ENCODE measurements at regions not wholly inside any gene's neighbourhood (a gene's known extent, or its start where the extent isn't known, plus 50 kb on each side); places are given as distances from the start of the nearest gene placed in this dataset.

DNA sequence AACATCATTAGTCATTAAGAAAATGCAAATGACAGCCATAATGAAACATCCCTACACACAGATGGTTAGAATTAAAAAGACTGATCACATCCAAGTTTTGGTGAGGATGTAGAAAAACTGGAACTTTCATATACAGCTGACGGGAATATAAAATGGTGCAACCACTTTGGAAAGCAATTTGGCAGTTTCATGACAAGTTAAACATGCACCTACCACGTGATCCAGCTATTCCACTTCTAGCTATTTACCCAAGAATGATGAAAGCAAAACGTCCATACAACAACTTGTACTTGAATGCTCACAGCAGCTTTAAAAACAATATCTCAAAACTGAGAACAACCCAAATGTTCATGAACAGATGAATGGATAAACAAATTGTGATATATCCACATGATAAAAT, 77.9 kb upstream of the AVPR1A start:
- ATAC-seq: no peak
- Histone ChIP-seq H3K9me3 (ENCODE audit: low read length) (no peaks in the 10 kb centered on the region), H2AFZ (ENCODE audit: low read length) (no peak overlapping the region), H3K9ac (ENCODE audit: insufficient read depth, low read depth, low read length) (no peak overlapping the region), H3K79me2 (ENCODE audit: insufficient read depth, low read length) (no peaks in the 10 kb centered on the region), H3K27me3 (ENCODE audit: control insufficient read depth in 1 of 2, insufficient read depth in 2 of 2, low read length in 2 of 2) (0 out of 5 replicates have a peak, but pooled peaks cover 0 to 3% of the 10 kb centered on the region in 2 experiments), H3K4me2 (ENCODE audit: low read depth, low read length) (no peak overlapping the region), H3K4me1 (ENCODE audit: insufficient read depth, low read length) (no peaks in the 10 kb centered on the region), H3K4me3 (replicated peaks in 1 of 3; ENCODE audit: insufficient read depth in 1 of 3, low read depth in 2 of 3, low read length in 3 of 3) (no peak overlapping the region), H3K36me3 (replicated peaks in 1 of 2; ENCODE audit: control insufficient read depth in 1 of 2, insufficient read depth in 2 of 2, low read length in 2 of 2) (no peaks in the 10 kb centered on the region), H3K27ac (ENCODE audit: extremely low read length, insufficient read depth, low read length) (no peak overlapping the region), H4K20me1 (ENCODE audit: insufficient read depth, low read length) (no peaks in the 10 kb centered on the region)
- POLR2A ChIA-PET: no interaction called here
- DNase-seq (ENCODE audit: low spot score): no peak
- CTCF ChIA-PET (ENCODE audit: low intra/inter-chr PET ratio, low total read pairs): no interaction called here
- in situ Hi-C loops (cut with HindIII; ENCODE audit: extremely low pct_ligation_motif_present, low pct_unique_long_range_greater_than_20kb) (no loop called here), intact Hi-C loops (cut with micrococcal nuclease; ENCODE audit: unreplicated experiment) (no loop called here)
- no TSS peak for BruUV-seq (replicated peaks)
- TF ChIP-seq, protein P1, sequence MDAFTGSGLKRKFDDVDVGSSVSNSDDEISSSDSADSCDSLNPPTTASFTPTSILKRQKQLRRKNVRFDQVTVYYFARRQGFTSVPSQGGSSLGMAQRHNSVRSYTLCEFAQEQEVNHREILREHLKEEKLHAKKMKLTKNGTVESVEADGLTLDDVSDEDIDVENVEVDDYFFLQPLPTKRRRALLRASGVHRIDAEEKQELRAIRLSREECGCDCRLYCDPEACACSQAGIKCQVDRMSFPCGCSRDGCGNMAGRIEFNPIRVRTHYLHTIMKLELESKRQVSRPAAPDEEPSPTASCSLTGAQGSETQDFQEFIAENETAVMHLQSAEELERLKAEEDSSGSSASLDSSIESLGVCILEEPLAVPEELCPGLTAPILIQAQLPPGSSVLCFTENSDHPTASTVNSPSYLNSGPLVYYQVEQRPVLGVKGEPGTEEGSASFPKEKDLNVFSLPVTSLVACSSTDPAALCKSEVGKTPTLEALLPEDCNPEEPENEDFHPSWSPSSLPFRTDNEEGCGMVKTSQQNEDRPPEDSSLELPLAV (CRISPR knock-in tag; conservative IDR thresholded peaks at IDR 0.05; ENCODE audit: low read depth): no peak
- no peak for TF ChIP-seq RBFOX2 (IDR thresholded peaks at IDR 0.05; ENCODE audit: low read depth, low read length)
- TF ChIP-seq, protein P2, sequence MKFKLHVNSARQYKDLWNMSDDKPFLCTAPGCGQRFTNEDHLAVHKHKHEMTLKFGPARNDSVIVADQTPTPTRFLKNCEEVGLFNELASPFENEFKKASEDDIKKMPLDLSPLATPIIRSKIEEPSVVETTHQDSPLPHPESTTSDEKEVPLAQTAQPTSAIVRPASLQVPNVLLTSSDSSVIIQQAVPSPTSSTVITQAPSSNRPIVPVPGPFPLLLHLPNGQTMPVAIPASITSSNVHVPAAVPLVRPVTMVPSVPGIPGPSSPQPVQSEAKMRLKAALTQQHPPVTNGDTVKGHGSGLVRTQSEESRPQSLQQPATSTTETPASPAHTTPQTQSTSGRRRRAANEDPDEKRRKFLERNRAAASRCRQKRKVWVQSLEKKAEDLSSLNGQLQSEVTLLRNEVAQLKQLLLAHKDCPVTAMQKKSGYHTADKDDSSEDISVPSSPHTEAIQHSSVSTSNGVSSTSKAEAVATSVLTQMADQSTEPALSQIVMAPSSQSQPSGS (CRISPR knock-in tag; IDR thresholded peaks at IDR 0.05): no peak
- TF ChIP-seq ZNF713 (CRISPR knock-in tag; IDR thresholded peaks at IDR 0.05): no peak
- no peak for TF ChIP-seq MED1 (CRISPR knock-in tag; IDR thresholded peaks at IDR 0.05)
- no peak for TF ChIP-seq ZNF570 (CRISPR knock-in tag; IDR thresholded peaks at IDR 0.05; ENCODE audit: borderline replicate concordance)
- no peak for TF ChIP-seq ZNF292 (CRISPR knock-in tag; IDR thresholded peaks at IDR 0.05; ENCODE audit: borderline replicate concordance, low read depth)
- TF ChIP-seq, protein P3, sequence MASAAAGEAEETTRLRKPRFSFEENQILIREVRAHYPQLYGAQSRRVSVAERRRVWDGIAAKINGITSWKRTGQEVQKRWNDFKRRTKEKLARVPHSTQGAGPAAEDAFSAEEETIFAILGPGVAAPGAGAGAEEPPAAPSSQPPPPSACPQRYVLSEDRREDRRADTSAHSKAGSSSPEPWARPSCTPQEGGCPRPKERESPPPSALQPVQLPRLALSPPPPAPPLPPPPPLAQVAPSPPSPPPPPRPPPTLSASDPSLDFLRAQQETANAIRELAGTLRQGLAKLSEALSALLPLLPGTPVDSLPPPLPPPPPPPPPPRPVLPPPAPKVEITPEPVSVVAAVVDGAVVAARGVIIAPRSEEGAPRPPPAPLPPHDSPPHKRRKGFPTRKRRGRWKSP (CRISPR knock-in tag; IDR thresholded peaks at IDR 0.05): no peak
- no peak for TF ChIP-seq ZKSCAN1 (IDR thresholded peaks at IDR 0.05; ENCODE audit: low read length)
- no peak for TF ChIP-seq KAT7 (CRISPR knock-in tag; IDR thresholded peaks at IDR 0.05; ENCODE audit: borderline replicate concordance)
- TF ChIP-seq TBX3 (IDR thresholded peaks at IDR 0.05; ENCODE audit: borderline replicate concordance): no peak
- TF ChIP-seq ZNF496 (CRISPR knock-in tag; IDR thresholded peaks at IDR 0.05; ENCODE audit: insufficient replicate concordance): no peak
- TF ChIP-seq MYC (CRISPR knock-in tag; IDR thresholded peaks at IDR 0.05; ENCODE audit: borderline replicate concordance): no peak
- TF ChIP-seq CREB1 (IDR thresholded peaks at IDR 0.05): no peak
- no peak for TF ChIP-seq CREB1 (CRISPR knock-in tag; IDR thresholded peaks at IDR 0.05)
- 11% methylated on average over 3 of the region's 3 CpGs for WGBS (ENCODE audit: low lambda C conversion rate)
- no peak for FAIRE-seq

All from HepG2 (cell line).